MCF 10A (cell line): ENCODE measurements at regions not wholly inside any gene's neighbourhood (a gene's known extent, or its start where the extent isn't known, plus 50 kb on each side); places are given as distances from the start of the nearest gene placed in this dataset.

Source experiments
- BruUV-seq: library from RNA; stranded (reverse); fragments of 400-500 nt; replicated peaks from 2 replicates; lab custom pipeline; 2021; lab: Mats Ljungman, UMichigan
- CTCF ChIA-PET: fragments of 300-600 bp; sonication (Branson Sonifier 250); formaldehyde crosslinking; extraction: SDS; loops from one replicate; lab custom pipeline; 2021; ENCODE audit warnings: antibody characterized with exemption, inconsistent platforms; lab: Yijun Ruan, JAX
- POLR2A ChIA-PET: fragments of 300-600, 350-650 bp; sonication (Branson Sonifier 250); formaldehyde crosslinking; extraction: SDS; loops from one replicate; lab custom pipeline; 2020; ENCODE audit warnings: antibody characterized with exemption, inconsistent platforms; lab: Yijun Ruan, JAX
- DNase-seq: peaks from one replicate; pipeline ENCODE4 v3.0.0-alpha.2; 2018; ENCODE audit not compliant: unreplicated experiment
- H3K27ac Mint-ChIP-seq: one replicate; pipeline ENCODE4 v1.8.0; 2022; ENCODE audit warnings: mild to moderate bottlenecking, low read depth, mixed read lengths; ENCODE audit not compliant: unreplicated experiment
- H3K27me3 Mint-ChIP-seq: one replicate; pipeline ENCODE4 v1.8.0; 2022; ENCODE audit warnings: mixed read lengths; ENCODE audit not compliant: insufficient read depth, unreplicated experiment
- H3K36me3 Mint-ChIP-seq: one replicate; pipeline ENCODE4 v1.8.0; 2022; ENCODE audit warnings: mild to moderate bottlenecking, moderate library complexity, mixed read lengths; ENCODE audit not compliant: insufficient read depth, unreplicated experiment
- H3K4me1 Mint-ChIP-seq: one replicate; pipeline ENCODE4 v1.8.0; 2022; ENCODE audit warnings: mixed read lengths; ENCODE audit not compliant: insufficient read depth, unreplicated experiment
- H3K4me3 Mint-ChIP-seq: one replicate; pipeline ENCODE4 v1.8.0; 2022; ENCODE audit warnings: mild to moderate bottlenecking, moderate library complexity, mixed read lengths; ENCODE audit not compliant: unreplicated experiment
- H3K9me3 Mint-ChIP-seq: one replicate; pipeline ENCODE4 v1.8.0; 2022; ENCODE audit warnings: mixed read lengths; ENCODE audit not compliant: unreplicated experiment
- CTCF ChIP-seq: fragments of 200-600 bp; IDR thresholded peaks from one replicate; pipeline ENCODE4 v1.8.0; 2022; ENCODE audit warnings: antibody characterized with exemption, mild to moderate bottlenecking; ENCODE audit not compliant: unreplicated experiment
- intact Hi-C: fragments of 100-400 bp; cut with micrococcal nuclease; formaldehyde crosslinking; loops from 2 replicates; pipeline ENCODE4 v1.14.1; 2022

GRCh38 chr15:91468871-91469580 is 369.0 kb downstream of the SV2B start:
- Mint-ChIP-seq H3K27ac (no peak overlapping the region), H3K27me3 (no peaks in the 10 kb centered on the region), H3K4me1 (no peaks in the 10 kb centered on the region), H3K36me3 (no peaks in the 10 kb centered on the region), H3K9me3 (no peaks in the 10 kb centered on the region), H3K4me3 (no peak overlapping the region)
- ChIA-PET POLR2A (no interaction called here), CTCF (interaction anchor here (0.6 to 1.2 kb wide), 4 partner anchors 50 to 608 kb away, joined by 3 to 4 read pairs (median 4); no protein-coding TSS in a partner anchor)
- DNase-seq, result no peak
- intact Hi-C loops, result no loop called here
- BruUV-seq, result no TSS peak
- TF ChIP-seq CTCF, result no peak

GRCh38 chr15:91469632-91470567 is 369.8 kb downstream of the SV2B start:
- H3K27me3 Mint-ChIP-seq, result no peaks in the 10 kb centered on the region
- no peaks in the 10 kb centered on the region for H3K9me3 Mint-ChIP-seq
- no TSS peak for BruUV-seq
- H3K4me3 Mint-ChIP-seq, result no peak overlapping the region
- ChIA-PET POLR2A (no interaction called here), CTCF (interaction anchor here (1.2 kb wide), 1 partner anchor 49 kb away, joined by 4 read pairs; no protein-coding TSS in a partner anchor)
- no peak for TF ChIP-seq CTCF
- no peak for DNase-seq
- no peaks in the 10 kb centered on the region for H3K36me3 Mint-ChIP-seq
- no peak overlapping the region for H3K27ac Mint-ChIP-seq
- H3K4me1 Mint-ChIP-seq, result no peaks in the 10 kb centered on the region
- intact Hi-C loops, result no loop called here

- H3K9me3 Mint-ChIP-seq, result no peaks in the 10 kb centered on the region
- H3K27ac Mint-ChIP-seq, result no peak overlapping the region
- H3K4me3 Mint-ChIP-seq, result no peak overlapping the region
- CTCF ChIA-PET, result no interaction called here
- no peaks in the 10 kb centered on the region for H3K4me1 Mint-ChIP-seq
- no TSS peak for BruUV-seq
- H3K36me3 Mint-ChIP-seq, result no peaks in the 10 kb centered on the region
- no peak for DNase-seq
- H3K27me3 Mint-ChIP-seq, result no peaks in the 10 kb centered on the region
- intact Hi-C loops, result no loop called here
- no peak for TF ChIP-seq CTCF
- POLR2A ChIA-PET, result no interaction called here
Measured at GRCh38 chr15:91471468-91471867, 371.4 kb downstream of the SV2B start.

GRCh38 chr15:91472316-91472756 is 372.3 kb downstream of the SV2B start:
- Mint-ChIP-seq H3K4me1 (no peaks in the 10 kb centered on the region), H3K4me3 (no peak overlapping the region), H3K27me3 (no peaks in the 10 kb centered on the region), H3K9me3 (no peaks in the 10 kb centered on the region), H3K27ac (no peak overlapping the region), H3K36me3 (no peaks in the 10 kb centered on the region)
- DNase-seq, result no peak
- intact Hi-C loops, result no loop called here
- POLR2A ChIA-PET, result no interaction called here
- BruUV-seq, result no TSS peak
- CTCF ChIA-PET, result interaction anchor here (0.6 kb wide), 1 partner anchor 1575 kb away, joined by 3 read pairs; no protein-coding TSS in a partner anchor
- no peak for TF ChIP-seq CTCF
